Stimulated activated CD4-positive, alpha-beta T cell treated with anti-CD3 and anti-CD28 coated beads, Interleukin-12 subunit alpha, Interleukin-12 subunit beta, amount 100 ng/mL, for 48 hours (primary cell): ENCODE measurements at regions not wholly inside any gene's neighbourhood (a gene's known extent, or its start where the extent isn't known, plus 50 kb on each side); places are given as distances from the start of the nearest gene placed in this dataset.
"Not testable (repeated sequence)": the region's sequence is repeated elsewhere in the genome, so short reads cannot be mapped to it uniquely, and the experiment has no call there.

Experiments
- DNase-seq, 3 donors: peaks; one replicate each; pipeline ENCODE4 v3.0.0-alpha.2; 2020; ENCODE audit warnings: low read depth in 2 of 3, low spot score in 1 of 3

DNA sequence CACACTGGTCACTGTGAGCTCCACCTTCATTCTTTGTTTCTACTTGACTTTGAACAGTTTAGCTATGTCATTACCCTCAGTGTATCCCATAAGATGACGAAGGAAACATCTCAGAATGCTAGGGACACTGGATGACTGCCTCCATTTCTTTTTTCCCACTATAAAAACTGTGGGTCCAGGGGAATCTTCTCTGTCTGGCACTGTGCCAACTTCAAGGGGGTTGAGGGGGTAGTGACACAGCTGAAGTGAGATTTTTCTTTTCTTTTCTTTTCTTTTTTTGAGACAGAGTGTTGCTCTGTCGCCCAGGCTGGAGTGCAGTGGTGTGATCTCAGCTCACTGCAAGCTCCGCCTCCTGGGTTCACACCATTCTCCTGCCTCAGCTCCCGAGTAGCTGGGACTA, 302.6 kb upstream of the TARS1 start:
- DNase-seq: not testable (repeated sequence)

DNA sequence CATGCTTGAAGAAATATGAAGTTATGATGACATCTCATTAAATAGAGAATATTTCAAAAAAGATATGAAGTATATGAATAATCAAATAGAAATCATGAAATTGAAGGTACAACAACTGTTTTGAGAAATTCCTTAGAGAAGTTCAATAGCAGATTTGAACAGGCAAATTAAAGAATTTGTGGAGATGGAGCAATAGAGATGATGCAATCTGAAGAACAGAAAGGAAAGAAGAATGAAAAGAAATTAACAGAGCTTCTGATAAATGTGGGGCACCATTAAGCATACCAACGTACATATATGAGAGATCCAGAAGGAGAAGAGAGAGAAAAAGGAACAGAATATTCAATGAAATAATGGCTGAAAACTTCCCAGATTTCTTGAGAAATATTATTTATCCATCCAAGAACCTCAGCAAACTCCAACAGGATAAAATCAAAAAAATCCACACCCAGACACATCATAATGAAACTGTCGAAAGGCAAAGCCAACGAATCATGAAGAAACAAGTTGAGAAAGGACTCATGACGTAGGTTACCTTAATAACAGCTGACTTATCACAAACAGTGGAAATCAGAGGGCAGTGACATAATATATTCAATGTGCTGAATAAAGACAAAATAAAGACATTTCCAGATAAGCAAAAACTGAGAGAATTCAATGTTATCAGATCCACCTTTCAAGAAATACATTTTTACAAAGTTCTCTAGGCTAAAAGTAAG, 297.2 kb upstream of the TARS1 start:
- DNase-seq: no peak

DNA sequence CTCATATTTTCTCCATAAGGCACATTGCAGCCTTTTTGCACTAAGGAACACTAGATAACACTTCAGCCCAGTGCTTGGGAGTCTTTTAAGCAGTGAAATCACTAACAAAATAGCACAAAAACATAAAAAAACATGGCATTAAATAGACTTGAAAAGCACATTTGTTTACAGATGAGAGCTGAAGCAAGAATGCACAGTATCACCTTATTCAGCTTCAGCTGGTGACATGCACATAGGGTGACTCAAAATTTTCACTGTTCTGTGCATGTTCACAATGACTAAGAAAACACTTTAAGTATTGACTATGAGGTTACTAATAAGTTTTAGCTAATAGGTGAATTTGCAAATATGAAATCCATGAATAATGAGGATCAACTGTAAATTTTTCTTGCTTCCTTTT, 293.9 kb upstream of the TARS1 start:
- DNase-seq: no peak

DNA sequence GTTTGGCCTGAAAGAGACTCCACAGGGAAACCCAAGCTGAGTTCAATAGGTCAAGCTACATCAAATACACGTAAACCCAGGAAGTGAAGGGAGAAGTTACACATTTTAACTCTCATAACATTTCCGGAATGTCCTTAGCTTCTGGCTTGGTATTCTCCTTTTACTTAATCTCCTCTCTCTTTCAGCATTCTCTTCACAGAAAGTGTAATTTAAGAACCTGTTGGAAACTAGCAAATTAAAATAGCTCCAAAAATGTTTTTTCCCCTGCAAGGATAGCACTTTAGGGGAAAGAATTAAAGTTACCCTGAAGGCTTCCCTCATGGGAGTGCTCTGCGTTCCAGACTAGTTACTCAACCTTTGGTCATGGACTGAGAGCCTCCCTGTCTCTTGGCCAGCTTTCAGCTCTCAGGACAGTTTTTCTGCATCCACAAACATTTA, 292.7 kb upstream of the TARS1 start:
- DNase-seq: no peak

DNA sequence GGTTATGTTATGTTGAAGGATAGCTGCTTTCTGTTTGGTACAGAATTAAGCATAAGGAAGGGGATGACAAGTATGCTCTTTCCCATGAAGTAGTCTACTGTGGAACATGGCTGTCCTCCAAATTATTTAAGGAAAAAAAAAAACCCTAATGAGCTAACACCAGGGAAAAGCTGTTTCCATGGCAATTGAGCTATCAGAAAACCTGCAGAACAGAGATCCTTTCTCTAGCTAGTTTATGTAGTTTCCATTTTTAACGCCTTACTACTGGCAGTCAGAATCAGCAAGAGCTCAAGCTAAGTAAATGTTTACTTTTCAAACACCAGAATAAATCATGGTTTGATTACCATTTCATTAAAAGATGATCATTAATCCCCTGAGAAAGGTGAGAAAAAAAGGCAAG, 287.4 kb upstream of the TARS1 start:
- no peak for DNase-seq

DNA sequence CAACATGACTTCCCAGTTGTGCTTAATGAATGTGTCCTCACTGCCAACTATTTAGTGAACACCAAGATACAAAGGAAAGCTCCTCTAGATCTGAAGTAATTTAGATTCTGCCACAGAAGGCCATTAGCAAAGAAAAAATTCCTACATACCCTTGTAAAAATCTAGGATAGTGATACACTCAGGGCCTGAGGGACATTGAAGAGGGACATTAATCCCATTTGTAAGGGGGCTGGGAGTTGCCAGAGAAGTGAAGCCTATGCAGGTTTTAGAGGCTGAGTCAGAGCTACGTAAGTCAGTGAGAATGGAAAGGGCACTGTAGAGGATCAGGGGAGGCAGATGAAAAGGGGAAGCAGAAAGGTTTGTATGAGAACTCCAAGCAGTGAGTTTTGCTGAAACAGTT, 286.9 kb upstream of the TARS1 start:
- no peak for DNase-seq

DNA sequence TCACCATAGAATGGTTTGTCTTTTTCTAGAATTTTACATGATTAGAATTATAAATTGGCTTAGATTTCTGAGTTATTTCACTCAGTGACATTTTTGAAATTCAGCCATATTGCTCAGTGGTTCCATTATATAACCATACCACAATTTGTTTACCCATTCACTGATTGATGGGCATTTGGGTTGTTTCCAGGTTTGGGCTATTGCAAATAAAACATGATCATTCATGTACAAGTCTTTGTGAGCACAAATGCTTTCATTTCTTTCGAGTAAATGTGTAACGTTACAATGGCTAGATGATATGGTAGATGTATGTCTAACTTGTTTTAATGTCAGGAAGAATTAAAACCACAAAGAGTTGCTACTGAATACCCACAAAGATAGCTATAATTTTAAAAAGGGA, 279.9 kb upstream of the TARS1 start:
- no peak for DNase-seq

DNA sequence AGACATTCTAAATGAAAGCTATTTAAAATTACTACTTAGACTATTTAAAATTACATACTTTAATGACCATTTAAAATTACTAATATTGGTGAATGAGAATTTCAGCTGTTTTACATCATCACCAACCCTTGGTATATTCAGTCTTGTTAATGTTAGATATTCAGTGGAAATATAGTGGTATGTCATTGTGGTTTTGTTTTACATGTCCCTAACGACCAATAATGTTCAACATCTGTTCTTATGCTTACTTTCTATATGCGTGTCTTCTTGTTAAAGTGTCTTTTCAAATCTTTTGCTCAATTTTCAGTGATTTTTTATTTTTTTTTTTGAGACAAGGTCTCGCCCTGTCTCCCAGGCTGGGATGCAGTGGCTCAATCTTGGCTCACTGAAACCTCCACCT, 279.3 kb upstream of the TARS1 start:
- no peak for DNase-seq

DNA sequence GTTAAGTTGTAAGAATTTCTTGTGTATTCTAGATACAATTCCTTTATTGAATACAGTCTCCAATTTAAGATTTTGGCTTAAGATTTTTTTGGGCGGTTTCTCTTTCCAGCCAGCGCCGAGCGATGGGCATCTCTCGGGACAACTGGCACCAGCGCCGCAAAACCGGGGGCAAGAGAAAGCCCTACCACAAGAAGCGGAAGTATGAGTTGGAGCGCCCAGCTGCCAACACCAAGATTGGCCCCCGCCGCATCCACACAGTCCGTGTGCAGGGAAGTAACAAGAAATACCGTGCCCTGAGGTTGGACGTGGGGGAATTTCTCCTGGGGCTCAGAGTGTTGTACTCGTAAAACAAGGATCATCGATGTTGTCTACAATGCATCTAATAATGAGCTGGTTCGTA, 278.7 kb upstream of the TARS1 start:
- no peak for DNase-seq

DNA sequence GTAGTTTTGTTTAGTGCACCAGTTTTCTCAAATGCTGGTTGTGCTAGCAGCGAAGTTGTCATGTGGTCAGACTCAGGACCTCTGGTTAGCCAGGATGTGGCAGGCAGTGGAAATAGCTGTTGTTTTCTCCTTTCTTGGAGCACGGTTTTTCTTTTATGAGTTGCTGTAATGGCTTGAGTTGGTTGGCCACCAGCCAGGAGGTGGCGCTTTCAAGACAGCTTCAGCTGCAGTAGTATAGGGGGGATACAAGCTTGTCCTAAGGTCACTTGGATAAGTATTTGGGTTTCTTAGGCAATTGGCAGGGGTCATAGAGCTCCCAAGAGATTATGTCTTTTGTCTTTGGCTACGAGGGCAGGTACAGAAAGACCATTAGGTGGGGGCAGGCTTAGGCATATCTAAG, 274.2 kb upstream of the TARS1 start:
- no peak for DNase-seq

DNA sequence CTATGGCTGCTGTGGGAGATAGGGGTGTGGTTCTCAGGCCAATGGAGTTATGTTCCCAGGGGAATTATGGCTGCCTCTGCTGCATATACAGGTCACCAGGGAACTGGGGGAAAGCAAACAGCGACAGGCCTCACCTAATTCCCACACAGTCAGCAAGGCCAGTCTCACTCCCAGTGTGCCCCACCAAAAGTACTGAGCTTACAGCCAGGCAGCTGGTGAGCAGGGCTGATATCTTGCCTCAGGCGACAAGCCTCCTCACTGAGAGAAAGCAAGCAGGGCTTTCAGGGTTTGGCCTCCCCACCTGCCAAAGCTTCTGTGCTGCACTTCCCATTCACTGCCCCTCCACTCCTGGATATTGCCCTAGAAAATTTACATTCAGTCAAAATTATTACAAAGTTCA, 273.8 kb upstream of the TARS1 start:
- no peak for DNase-seq

DNA sequence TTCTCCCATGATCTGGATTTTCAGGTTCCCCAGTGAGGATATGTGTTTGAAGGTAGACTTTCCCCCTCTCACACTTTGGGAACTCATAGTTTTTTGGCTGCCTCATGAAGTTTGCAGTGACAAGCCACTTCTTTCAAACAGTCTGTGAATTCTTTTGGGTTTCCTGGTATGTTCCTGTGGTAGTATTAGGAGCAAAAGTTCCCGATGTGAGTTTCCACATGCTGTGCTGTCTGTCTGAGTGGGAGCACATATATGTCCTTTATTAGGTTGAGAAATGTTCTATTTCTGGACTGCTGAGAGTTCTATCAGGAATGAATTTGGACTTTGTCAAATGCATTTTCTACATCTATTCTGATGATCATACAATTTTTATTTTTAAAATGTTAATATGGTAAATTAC, 273.2 kb upstream of the TARS1 start:
- DNase-seq: no peak

DNA sequence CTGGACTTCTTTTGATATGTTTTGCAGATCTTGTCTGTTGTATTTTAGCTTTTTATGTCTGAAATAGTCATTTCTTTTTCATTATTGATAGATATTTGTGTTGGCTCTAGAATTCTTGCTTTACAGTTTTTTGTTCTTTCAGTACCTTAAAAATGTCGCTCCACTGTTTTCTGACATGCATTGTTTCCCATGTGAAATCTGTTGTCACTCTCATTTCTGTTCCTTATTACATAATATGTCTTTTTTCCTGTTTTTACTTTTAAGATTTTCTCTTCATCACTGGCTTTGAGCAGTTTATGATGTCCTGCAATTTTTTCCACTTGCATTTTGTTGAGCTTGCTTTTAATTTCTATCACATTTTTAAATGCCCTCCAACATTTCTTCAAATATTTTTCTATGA, 270.4 kb upstream of the TARS1 start:
- DNase-seq: no peak

DNA sequence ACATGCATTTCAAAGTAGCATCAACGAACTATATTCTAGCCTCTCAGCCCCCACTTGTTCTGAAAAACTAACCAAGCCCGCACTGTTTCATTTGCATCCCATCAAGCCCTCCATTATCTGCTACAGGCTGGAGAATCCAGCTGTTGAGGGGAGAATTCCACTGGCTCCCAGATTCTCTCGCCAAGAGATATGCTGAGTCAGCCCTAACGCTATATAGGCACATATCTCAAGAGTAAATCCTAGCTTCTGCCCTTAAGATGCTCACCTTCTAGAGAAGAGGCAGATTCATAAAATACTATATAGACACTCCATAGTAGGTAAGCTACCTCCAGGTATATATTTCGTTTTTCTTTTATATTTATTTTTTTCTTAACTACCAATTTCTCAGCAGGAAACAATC, 266.4 kb upstream of the TARS1 start:
- DNase-seq: no peak

DNA sequence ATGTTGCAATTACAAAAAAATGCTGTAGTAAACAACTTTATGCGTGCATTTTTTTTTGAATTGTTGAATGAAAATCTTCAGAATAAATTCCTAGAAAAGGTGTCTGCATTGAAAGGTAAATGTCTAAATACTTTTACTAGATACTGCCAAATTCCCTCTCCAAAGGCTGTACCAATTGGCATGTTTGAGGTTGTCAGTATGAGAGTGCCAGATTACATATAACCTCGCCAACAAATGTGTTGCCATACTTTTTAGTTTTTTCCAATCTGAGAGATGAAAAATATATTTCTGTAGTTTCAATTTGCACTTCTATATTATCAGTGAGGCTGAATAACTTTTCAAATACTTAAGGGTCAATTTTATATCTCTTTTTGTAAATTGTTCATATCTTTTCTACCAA, 261.5 kb upstream of the TARS1 start:
- DNase-seq: no peak

DNA sequence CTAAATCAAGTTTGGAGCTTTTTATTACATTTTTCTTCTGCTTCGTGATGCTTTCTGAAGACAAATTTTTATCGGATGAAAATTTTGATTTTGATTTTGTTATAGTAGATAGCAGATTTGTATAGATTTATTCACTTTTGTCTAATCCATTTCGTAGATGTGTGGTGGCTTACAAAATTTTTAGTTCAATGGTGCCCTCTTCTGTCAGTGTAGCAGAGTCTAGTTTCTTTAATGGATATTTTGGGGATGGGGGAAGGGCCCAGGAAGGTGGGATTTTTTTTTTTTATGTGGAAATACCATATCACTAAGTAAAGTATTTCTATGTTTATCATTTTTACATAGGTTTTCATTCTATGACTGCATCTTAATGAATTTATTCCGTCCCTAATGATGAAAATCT, 259.9 kb upstream of the TARS1 start:
- no peak for DNase-seq

DNA sequence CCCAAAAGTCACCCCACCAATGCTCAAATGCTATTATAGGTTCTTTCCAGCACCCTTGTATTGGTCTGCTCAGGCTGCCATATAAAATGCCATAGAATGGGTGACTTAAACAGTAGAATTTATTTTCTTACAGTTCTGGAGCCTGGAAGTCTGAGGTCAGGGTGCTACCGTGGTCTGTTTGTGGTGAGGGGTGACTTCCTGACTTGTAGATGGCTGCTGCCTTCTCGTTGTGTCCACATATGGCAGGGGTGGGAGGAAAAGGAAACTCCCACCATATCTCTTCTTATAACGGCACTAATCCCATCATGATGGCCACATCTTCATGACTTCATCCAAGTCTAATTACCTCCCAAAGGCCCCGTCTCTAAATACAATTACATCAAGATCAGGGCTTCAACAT, 257.8 kb upstream of the TARS1 start:
- DNase-seq: no peak

DNA sequence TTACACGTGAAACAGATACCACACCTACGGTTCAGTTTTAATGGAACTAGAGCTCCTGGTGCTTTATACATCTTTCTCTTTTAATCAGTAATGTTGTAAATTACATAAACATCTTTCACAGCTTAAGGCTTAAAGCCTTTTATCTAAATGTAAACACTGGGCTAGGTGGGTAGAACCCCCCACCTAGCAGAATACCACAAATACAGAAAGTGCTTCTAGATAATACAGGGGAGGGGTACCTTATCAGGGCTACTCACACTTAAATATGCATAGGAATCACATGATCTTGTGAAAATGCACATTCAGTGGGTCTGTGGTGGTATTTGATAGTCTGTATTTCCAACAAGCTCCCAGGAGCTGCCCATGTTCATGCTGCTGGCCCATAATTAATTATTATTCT, 256.4 kb upstream of the TARS1 start:
- no peak for DNase-seq

DNA sequence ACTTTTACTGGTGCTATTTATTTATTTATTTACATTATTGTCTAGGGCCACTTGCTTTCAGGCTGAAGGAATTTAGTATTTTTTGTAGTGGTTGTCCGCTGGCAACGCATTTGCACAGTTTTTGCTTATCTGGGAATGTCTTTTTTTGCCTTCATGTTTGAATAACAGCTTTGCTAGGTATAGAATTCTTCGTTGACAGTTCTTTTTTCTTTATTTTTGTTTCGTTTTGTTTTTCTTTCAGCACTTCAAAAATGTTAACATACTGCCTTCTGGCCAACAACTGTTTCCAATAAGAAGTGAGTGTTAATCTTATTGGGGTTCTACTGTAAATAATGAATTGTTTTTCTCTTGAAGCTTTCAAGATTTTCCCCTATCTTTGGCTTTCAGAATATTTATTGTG, 252.7 kb upstream of the TARS1 start:
- no peak for DNase-seq

DNA sequence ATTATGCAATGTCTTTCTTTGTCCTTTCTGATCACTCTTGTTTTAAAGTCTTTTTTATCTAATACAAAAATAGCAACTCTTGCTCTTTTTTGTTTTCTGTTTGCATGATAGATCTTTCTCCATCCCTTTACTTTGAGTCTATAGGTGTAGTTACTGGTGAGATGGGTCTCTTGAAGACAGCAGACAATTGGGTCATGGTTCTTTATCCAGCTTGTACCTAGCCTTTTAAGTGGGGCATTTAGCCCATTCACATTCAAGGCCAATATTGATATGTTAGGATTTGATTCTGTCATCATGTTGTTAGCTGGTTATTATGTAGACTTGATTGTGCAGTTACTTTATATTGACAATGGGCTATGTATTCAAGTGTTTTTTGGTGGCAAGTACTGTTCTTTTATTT, 245.9 kb upstream of the TARS1 start:
- no peak for DNase-seq

DNA sequence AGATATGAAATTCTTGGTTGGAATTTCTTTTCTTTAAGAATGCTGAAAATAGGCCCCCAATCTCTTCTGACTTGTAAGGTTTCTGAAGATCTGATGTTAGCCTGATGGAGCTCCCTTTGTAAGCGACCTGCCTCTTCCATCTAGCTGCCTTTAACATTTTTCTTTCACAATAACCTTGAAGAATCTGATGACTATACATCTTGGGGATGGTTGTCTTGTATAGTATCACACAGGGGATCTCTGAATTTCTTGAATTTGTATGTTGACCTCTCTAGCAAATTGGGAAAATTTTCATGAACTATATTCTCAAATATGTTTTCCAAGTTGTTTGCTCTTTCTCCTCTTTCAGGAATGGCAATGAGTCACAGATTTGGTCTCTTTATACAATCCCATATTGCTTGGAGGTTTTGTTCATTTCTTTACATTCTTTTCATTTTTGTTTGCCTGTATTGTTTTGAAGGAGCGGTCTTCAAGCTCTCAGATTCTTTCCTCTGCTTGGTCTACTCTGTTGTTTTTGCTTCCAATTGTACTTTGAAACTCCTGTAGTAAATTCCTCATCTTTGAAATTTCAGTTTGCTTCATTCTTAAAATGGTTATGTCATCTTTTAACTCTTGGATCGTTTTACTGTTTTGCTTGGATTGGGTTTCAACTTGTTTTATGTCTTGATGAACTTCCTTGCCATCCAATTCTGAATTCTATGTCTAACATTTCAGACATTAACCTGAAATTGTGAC, 245.2 kb upstream of the TARS1 start:
- no peak for DNase-seq

DNA sequence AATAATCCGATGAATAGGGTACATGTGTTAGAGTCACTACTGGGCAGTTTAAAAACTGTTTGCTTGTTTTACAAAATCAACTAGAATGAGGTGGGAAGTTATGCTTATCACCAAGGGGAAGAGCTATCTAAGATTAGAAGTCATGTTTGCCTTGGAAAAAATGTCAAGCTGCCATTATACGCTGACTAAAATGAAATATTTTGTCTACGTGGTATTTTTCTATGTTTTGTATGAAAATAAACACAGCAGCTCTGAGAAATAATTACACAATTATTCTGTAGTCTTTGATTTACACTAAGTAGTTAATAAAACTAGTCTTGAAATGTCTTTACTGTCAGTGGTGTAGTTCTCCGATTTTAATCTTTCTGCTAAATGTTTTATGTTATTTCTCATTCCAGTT, 241.9 kb upstream of the TARS1 start:
- DNase-seq: no peak

DNA sequence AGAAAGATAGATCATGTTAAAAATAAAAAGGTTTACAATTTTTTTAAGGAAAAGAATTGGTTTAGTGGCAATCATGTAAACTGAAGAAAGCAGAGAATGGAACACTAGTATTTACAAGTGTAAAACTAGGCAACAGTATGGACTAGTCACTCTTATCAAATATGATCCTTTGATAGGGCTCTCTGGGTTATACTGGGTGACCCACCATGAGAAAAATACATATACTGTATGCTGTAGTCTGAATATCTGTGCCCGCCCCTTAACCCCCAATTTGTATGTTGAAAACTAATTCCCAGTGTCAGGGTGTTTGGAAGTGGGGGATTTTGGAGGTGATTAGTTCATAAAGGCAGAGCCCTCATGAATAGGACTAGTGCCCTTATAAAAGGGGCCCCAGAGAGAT, 236.8 kb upstream of the TARS1 start:
- DNase-seq: no peak
